ENCODE measurements at regions not wholly inside any gene's neighbourhood (a gene's known extent, or its start where the extent isn't known, plus 50 kb on each side); places are given as distances from the start of the nearest gene placed in this dataset.

DNA sequence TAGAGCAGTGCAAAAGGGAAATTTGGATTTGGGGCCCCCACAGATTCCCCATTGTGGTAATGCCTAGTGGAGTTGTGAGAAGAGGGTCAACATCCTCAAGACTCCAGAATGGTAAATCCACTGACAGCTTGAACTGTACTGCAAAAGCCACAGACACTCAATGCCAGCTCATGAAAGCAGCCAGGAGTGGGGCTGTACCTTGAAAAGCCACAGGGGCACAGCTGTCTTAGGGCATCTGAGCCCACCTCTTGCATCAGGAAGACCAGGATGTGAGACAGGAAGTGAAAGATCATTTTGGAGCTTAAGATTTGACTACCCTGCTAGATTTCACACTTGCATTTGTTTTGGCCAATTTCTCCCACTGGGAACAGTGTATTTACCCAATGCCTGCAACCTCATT lies 1548.9 kb upstream of the PCDH20 start:
- DNase-seq, result no peak

DNA sequence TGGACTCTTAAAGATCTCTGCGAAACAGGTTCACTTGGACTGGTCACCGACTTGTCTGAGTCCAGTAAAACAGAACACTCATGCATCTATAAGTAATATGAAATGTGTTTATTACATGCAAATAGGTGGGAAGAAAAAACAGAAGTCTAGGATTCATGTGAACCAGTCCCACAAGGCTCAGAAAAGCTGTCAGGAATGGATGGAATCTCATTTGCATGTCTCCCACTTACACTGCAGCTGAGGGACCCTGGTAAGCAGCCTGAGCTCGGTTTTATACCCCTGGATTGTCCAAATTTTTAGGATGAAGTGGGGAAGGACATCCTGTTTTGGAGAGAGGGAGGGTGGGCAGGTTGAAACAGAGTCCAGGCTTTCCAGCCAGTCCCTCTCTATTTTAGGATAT lies 1545.1 kb upstream of the PCDH20 start:
- DNase-seq, result no peak

DNA sequence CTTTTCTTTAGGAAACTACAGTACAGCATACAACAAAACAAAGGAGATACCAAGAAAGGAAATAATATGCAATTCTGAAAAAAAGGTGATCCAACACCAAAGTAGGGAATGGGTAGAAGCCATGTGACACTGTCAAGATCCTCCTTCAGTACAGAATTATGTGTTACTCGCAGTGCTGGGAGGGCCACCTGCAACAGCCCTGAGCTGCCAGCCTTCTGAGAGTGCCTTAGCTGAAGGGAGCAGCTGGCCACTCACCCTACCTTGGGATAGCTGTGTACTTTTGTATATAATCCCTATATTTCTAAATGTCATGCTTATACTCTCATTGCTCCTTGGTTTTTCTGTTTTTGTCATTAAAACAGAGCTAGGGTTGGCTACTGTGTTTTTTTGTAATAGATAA lies 1518.2 kb upstream of the PCDH20 start:
- no peak for DNase-seq

DNA sequence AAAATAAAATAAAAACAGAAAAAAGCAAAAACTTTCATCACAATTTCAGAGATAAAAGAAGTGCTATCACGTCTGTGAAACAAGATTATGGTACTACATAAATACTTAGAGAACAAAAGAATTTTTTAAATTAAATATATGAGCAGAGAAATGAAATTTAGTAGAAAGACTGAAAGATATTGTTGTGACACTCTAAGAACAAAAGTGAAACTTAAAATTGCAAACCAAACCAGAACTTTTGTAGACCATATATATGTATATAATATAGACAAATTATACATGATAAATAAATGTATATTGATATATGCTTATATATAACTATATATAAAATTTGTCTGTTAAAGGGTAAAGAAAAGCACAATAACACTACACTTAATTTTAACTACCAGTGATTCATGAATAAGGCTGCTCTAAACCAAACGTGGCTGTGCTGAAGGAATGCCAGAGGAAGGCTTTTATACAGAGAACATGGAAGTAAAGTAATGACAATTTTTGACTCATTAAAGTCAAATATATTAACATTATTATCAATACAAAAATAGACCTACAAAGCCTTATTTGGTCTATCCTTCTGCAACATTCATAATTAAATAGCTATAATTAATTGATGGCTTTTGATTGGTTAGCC lies 1516.7 kb upstream of the PCDH20 start:
- DNase-seq, result no peak

DNA sequence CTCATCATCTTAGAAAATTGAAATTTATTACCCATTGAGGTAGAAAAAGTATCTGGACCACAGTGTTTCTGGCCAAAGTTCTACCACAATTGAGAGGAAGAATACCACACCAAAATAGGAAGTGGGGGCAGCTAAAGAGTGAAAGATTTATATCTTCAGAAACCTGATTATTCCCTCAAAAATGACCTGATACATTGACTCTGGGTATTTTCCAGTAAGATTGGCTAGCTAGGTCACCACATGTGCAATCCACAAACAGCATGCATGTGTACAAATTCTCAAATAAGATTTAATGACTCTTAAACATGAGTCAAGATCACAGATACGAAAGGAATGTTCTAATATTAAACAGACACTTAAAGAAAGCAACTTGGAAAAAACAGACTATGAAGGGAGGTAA lies 1516.2 kb upstream of the PCDH20 start:
- no peak for DNase-seq

DNA sequence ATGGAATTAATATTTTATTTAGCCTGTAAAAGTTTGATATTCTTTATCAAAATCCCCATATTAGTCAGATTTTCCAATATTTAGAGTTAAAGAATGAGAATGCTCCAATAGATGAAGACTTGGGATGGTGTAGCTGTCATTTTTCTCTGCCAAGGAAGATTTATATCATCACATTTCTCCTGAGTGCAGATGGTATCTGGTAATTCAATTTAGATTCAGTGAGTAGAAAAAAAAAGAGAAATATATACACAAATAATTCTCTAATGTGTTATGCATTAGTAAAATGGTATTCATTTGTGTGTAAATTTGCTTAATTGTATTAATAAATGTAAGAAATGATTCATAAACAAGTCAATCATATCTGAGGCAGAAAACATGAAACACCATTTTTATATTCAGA lies 1508.7 kb upstream of the PCDH20 start:
- no peak for DNase-seq

DNA sequence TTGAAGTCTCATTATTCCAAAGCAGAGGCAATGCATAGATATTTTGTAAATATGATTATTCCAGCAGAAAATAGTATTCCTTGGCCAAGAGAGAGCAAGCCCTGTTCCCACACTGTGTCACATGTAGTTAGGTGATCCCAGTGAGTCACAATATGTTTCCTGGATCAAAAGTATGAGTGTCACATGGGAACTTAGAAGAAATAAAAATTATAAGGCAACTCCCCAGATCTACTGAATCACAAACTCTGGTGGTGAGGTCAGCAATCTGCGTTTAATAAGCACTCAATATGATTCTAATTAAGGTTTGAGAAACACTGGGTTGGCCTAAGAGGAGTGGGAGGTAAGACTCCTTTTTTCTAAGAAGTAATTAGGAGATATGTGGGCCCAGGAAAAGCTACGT lies 1504.5 kb upstream of the PCDH20 start:
- DNase-seq, result no peak

DNA sequence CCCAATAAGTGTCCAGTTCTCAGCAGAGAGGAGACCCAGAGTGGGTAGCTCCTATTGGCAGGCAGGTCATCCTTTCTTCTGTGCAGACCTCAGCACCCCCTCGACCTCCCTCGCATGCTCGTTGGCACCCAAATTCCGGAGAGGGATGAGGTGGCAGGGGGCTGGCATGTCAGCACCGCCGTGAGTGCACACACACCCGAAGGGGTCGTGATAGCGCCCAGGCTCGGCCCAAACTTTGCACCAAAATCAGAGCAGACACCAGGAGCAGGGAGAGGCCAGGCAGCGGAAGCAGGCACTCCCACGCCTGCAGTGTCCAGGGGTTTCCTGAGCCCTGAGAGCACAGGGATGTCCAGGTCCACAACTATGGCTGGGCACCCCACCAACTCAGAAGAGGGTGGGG lies 1503.8 kb upstream of the PCDH20 start:
- DNase-seq, result no peak

DNA sequence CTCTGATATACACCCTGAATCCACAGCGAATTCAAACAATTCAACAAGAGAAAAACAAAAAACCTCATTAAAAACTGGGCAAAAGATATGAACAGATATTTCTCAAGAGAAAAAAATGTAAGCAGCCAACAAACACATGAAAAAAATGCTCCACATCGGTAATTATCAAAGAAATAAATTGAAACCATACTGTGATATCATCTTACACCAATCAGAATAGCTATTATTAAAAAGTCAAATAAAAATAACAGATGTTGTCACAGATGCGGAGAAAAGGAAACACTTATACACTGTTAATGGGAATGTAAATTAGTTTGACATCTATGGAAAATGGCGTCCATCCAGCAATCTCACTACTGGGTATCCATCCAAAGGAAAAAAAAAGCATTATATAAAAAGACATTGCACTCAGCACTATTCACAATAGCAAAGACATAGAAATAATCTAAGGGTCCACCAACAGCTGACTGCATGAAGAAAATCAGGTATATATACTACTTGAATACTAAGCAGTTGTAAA lies 1495.0 kb upstream of the PCDH20 start:
- DNase-seq, result no peak

DNA sequence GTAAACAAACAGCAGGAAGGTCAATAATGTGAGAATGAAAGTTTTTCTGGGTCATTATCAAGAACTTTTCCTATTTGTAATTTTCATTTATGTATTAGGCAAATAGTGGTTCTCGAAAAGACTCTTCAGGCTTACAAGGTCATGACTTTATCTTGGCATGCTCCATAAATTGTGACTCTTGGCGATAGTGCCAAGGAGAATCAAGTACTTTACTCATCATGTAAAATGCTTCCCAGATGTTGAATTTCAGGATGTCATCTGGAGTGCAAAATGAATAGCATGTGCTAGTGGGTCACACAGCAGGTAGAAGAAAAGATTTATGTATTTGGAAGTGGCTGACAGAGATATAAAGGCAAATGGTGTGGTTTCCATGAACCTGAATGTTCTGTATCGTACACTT lies 1492.7 kb upstream of the PCDH20 start:
- DNase-seq, result no peak

DNA sequence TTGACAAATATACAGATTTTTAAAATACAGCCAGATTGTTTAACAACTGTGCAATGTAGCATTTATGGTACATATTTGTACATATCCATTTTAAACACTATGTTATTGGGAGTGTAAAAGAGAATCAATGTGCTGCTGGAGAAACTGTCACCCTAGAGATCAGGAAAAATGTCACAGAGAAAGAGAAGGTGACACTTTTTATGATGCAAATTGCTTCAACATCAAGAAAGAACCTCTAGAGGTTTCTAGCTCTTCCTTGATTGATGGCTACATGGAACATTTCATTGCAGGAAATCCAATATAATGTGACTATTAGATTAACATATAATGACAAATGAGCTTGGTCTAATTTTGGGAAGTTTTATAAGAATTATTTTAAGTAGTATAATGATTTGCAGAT lies 1491.2 kb upstream of the PCDH20 start:
- DNase-seq, result no peak

DNA sequence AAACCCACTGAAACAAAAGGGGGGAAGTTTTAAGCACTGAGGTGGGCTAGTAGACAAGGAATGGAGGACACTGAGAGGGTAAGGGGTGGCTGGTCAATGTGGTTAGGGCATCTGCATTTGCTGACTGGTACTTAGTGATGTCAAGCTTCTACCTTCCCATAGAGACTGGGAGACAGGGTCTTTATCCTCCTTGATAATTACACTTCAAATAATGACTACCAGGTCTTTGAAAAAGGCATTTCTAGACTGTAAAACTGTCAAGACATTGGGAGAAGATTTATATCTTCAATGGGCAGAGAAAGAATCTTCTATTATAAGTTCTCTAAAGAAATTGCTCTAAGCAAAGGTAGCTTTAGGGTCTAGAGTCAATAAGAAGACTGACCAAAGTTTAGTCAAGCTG lies 1490.8 kb upstream of the PCDH20 start:
- DNase-seq, result no peak

DNA sequence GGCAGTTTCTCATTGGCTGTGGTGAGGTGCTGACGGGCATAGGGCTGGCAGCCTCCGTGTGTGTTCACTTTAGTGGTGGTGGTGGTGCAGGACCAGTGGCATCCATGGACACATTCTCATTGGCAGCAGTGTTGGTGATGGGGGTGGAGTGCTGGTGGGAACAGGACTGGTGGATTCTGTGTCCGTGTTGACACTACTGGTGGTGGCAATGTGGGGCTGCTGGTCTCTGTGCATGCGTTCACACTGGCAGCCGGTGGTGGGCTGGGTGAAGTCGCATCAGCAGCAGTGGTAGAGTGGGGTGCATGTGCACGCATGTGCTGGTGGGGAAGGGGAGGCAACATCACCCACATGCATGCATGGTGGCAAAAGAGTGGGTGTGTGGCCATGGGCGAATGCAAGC lies 1471.4 kb upstream of the PCDH20 start:
- DNase-seq, result no peak

DNA sequence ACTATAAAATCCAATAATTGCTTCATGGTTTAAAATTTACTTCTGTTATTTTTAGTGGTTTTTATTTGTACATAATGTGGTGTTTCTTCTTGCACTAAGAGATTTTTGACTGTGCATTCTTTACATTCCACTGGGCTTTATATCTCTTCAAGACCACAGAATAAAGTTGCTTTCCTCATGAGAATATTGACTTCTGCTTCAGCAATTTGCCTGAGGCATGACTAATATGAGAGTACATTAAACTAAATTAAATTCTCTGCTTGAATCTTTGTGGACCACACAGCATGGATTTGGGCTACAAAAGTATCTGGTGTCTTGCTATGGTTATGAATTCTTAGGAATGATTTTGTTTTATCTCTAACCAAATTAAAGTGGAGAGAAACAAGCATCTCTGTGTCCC lies 1463.4 kb upstream of the PCDH20 start:
- no peak for DNase-seq

DNA sequence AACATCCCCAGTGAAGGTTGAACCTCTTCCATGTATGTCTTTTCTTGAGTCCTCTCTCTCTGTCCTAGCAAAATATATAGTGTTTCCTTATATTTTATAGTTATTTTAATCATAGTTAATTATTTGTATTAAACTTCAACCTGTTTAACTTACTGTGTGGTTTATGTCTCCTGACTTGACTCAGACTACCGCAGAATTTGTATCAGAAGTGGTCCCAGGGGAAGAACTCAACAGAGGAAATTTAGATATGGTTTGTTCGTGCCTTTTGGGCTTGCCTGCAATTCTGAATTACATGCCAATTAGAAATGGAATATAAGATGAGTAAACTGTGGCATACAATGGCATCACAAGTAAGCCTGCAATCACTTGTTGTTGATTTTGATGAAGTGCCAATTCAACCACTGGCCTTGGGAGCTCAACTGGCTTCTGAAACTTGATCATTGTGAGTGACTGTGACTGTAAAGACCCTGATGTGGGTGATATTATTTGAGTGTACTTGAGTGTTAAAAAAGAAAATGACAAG lies 1459.5 kb upstream of the PCDH20 start:
- DNase-seq, result no peak

DNA sequence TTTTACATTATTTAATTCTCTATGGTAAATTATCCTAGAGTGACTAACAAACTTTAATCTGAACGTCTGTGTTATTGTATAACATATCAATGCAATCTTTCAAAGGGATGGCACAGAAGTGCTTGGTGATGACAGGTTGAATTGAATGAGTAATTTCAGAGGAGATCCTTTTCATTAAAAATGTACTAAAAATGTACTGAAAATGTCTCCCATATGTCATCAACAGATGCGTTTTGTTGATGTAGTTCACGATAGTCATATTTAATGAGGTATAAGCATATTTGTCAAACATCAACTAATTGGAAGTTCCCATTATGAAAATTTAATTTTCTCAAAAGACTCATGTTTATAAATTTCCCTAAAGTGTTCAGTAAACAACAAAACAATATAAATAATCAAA lies 1434.7 kb upstream of the PCDH20 start:
- DNase-seq, result no peak

DNA sequence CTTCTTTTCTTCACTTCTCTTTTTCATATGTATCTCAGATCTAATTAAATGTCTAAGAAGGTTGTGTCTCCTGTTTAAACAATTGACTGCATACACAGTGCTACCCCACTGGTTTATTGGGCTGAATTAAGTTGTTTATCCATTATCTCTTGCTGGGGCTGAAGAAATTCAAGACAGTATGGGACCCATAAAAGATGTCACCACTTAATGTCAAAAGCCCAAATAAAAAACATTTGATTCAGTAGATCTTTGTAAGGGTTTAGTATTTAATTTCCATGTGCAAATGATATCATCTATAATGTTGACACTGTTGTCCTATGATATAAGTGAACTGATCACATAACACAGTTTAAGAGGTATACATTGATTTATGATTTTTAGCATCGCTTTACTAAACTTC lies 1431.9 kb upstream of the PCDH20 start:
- DNase-seq, result no peak

DNA sequence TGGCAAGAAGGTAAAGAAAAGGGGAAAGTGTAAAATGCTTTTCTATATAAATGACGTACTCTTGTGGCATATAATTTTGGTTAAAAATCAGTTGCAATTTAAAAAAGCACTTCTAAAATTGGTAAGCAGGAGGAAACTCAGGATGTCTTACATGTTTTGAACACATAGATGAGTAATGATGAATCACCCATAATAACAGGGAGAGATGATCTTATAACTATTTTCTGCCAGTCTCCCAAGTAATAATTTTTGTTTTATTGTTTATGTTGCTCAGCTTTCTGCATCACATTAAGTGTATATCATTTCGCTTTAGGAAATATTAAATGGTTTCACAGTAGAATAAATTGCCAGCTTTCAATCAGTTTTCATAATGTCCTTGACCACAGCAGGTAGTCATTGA lies 1430.7 kb upstream of the PCDH20 start:
- no peak for DNase-seq

DNA sequence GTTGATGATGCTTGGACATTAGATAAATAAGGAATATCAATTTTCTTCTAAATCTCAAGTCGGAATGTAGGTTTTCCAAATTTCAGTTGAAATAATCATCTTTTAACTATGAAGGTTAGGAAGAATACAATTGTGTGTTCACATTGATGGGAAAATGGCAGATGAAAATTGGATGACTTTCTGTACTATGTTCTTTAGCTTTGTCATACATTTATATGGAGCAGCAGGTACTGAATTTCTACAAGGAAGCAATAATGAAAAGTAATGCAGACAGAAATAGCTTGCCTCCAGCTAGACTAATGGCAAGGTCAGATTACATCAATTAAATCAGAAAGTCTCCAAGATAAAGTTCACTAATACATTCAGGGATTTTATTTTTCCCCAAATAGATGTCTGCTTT lies 1423.7 kb upstream of the PCDH20 start:
- no peak for DNase-seq

DNA sequence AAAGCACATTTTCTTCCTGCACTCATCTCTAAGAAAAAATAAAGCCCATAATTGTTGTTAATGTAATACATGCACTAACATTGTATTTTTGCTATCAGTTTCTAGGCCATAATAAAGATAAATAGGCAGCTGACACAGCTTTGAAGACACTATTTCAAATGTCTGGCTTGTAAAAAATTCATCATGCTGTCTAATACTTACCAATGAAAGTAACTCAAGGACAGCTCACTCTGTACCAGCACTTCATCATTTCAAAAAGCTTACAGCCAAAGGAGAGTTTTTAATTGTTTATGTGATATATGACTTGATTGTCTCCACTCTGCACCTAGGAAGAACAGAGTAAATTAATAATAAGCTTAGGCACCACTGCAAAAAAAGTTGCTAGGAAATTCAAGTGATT lies 1423.3 kb upstream of the PCDH20 start:
- no peak for DNase-seq

DNA sequence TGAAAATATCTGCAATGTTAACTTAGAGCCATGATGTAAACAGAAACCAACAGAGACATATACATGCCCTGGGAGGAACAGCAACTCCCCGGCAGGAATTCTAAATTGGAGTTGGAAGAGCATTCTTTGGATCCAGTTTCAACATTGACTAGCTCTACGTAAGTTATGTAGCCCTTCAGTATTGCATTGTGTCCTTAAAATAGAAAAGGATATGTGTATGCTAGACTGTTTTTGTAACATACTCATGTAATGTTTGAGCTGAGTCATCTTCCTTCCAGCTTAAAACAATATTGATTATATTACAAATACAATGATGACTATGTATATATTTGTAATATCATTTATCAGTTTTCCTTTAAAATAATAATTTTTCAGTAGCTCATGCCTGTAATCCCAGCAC lies 1422.2 kb upstream of the PCDH20 start:
- no peak for DNase-seq

DNA sequence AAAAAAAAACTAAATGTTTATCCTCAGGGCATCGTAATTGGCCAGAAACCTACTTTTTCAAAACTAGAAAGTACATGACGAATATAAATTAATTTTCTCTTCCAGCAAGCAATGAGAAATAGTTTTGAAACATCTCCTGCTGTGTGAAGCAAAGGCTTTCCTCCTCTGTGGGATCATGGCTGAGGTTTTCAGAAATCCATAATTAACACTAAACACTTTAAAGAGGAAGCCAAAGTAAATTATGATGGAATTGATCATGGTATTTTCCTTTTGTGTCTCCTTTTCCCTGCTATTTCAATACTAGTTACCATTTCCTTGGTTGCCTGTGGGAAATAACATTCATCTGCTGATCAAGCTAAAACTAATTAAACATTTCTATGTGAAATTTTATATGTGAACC lies 1413.8 kb upstream of the PCDH20 start:
- no peak for DNase-seq

DNA sequence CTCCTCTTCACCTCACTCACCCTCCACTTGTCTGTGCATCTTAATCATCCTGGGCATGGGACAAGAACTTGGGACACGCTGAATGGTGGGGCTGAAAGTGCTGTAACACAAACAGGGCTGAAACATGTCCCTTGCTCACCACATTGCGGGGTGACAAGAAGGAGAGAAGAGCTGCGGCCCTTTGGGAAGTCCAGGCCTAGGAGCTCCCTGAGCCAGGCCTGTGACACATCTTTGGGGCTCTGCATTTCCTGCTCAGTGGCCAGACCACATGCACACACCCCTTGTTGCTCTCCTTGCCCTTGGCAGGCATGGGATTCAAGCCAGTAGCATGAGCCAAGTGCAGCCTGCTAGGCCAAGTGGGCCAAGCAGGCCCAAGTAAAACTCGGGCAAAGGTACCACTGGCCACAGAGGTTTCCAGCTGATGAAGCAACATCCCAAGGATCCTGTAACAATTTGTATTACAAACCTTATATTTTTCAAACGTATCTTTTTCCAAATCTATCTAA lies 1384.3 kb upstream of the PCDH20 start:
- DNase-seq, result no peak

DNA sequence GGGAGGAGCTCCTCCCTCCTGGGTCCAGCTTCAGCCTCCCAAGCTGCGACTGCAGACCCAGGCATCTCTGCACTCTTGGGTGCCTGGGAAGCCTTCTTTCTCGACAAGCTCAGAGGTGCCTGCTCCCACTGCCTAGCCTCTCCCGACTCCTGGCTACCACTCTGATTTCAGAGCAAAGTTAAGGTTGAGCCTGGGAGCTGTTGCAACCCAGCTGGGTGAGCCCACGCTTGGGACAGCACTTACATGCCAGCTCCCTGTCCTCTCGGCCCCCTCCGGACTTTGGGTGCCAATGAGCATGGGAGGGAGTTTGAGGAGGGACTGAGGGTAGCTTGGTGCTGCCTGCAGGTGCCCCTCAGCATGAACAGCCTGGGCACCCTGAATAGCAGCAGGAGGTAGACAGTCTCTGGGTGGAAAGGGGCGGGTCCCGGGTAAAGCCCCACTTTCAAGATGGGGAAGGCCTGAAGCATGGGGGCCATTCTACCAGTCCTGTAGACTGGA lies 1383.4 kb upstream of the PCDH20 start:
- DNase-seq, result no peak

DNA sequence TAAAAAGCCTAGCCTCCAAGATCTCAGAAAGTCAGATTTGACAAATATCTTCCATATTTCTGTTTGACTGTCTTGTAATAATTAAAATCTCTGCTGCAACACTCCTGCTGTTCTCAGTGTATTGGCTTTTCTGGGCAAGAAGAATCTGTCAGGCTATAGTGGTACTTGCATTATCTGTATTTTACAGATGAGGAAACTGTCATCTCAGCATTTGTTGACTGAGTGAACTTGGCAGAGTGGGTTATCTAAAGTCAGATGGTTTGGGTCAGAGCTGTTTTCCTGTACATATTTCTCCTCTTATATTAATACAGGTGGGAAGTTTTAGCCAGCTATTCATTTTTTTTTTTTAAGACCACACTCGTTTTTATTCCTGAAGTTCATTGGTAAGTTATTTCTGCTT lies 1378.2 kb upstream of the PCDH20 start:
- no peak for DNase-seq

Measured in 8988T (cell line).